Prostate gland (tissue), 2 donors: ENCODE measurements at regions not wholly inside any gene's neighbourhood (a gene's known extent, or its start where the extent isn't known, plus 50 kb on each side); places are given as distances from the start of the nearest gene placed in this dataset.

ENCODE experiments used
- DNase-seq: peaks from one replicate; pipeline ENCODE4 v3.0.0-alpha.2; 2019; ENCODE audit warnings: low spot score
- H3K27ac ChIP-seq, 2 donors: fragments of 200-600 bp; sonication (generic); 2 replicates each; pipeline ENCODE4 v1.5.1; 2017 to 2019
- H3K27me3 ChIP-seq: fragments of 200-600 bp; sonication (generic); replicated peaks from 2 replicates; pipeline ENCODE4 v1.5.1; 2019; ENCODE audit not compliant: insufficient read depth
- H3K36me3 ChIP-seq, 2 donors: fragments of 200-600 bp; sonication (generic); 1 replicate in 1 of 2; 2 replicates in 1 of 2; pipeline versions ENCODE4 v1.5.1 to v1.8.1; 2017 to 2019
- H3K4me1 ChIP-seq: fragments of 200-600 bp; sonication (generic); replicated peaks from 2 replicates; pipeline ENCODE4 v1.5.1; 2019
- H3K4me3 ChIP-seq, 2 donors: fragments of 200-600 bp; sonication (generic); 2 replicates each; pipeline ENCODE4 v1.5.1; 2017 to 2019
- H3K9me3 ChIP-seq: fragments of 200-600 bp; sonication (generic); 2 replicates; pipeline ENCODE4 v1.5.1; 2017
- CTCF ChIP-seq, 4 experiments: fragments of 200-600 bp in 2 of 4; fragments of 450-650 bp in 2 of 4; sonication (generic) in 2 of 4; IDR thresholded peaks; 1 replicate in 3 of 4; 2 replicates in 1 of 4; pipeline ENCODE4 v1.5.1; 2016 to 2019; ENCODE audit warnings: antibody characterized with exemption in 4 of 4, mild to moderate bottlenecking in 2 of 4, moderate library complexity in 2 of 4
- POLR2A ChIP-seq: fragments of 450-650 bp; IDR thresholded peaks from one replicate; pipeline ENCODE4 v1.6.1; 2016; ENCODE audit warnings: antibody characterized with exemption, mild to moderate bottlenecking
- POLR2AphosphoS5 ChIP-seq: sonication (generic); formaldehyde crosslinking; IDR thresholded peaks from one replicate; pipeline ENCODE4 v1.6.1; 2017; ENCODE audit warnings: antibody characterized with exemption
- WGBS: methylation state at CpG from one replicate; pipeline ENCODE4 v1.1.5; 2018; 5-methylcytosine and 5-hydroxymethylcytosine counted together
- intact Hi-C: fragments of 100-400 bp; cut with DNase I; formaldehyde crosslinking; loops from one replicate; pipeline ENCODE4 v1.14.2; 2022

DNA sequence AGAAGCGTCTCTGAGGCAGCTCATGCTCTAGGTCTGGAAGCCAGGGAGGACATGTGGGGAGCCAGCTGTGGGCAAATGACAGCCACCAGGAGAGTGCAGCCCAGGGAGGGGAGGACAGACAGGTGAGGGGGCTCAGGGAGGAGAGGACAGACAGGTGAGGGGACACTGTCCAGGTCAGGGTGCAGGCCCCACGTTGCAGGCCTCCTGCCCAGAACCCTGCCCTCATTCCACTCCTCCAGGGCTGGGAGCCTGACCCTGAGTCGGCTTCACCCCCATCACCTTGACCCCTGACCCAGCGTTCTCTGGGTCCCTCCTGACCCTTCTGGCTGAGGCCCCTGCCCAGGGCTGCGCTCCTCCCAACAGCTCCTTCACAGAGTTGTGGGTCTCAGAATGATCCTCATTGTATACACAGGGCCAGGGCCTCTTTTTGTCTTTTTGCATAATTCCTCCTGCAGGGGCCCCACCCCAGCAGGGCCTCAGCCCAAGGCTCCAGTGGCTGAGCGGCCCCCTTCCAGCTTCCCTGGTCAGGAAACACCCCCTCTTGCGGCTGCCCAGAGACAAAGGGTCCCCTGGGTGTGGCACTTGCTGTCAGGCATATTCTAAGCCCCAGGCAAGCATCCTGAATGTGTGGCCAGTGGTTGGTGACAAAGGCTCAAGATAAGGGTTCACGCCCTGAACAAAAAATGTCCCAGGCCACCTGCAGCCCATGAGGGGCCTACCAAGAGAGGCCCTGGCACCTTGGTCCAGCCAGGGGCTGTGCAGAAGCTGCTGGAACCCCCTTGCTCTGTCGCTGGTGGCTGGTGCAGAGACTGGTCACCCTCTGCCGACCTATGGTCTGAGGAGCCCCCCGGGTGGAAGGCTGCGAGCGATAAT is 853.0 kb downstream of the BRD1 start:
- DNase-seq = no peak
- H3K36me3 ChIP-seq = no peaks in the 10 kb centered on the region
- H3K27me3 ChIP-seq = peaks cover 7% of the 10 kb centered on the region
- 77% methylated on average over 13 of the region's 13 CpGs for WGBS
- no peak overlapping the region for H3K27ac ChIP-seq
- no peaks in the 10 kb centered on the region for H3K9me3 ChIP-seq
- H3K4me3 ChIP-seq = no peak overlapping the region
- TF ChIP-seq POLR2AphosphoS5 = no peak
- TF ChIP-seq POLR2A = no peak
- no peak for TF ChIP-seq CTCF (IDR thresholded peaks at IDR 0.05)
- intact Hi-C loops = no loop called here
- H3K4me1 ChIP-seq = no peaks in the 10 kb centered on the region

- H3K36me3 ChIP-seq = no peaks in the 10 kb centered on the region
- intact Hi-C loops = no loop called here
- no peak for TF ChIP-seq POLR2AphosphoS5
- no peak for TF ChIP-seq POLR2A
- TF ChIP-seq CTCF (IDR thresholded peaks at IDR 0.05) = no peak
- H3K27ac ChIP-seq = no peak overlapping the region
- WGBS = 60% methylated on average over 8 of the region's 8 CpGs
- no peak for DNase-seq
- no peak overlapping the region for H3K4me3 ChIP-seq
- H3K4me1 ChIP-seq = no peaks in the 10 kb centered on the region
- H3K9me3 ChIP-seq = no peaks in the 10 kb centered on the region
- peaks cover 6% of the 10 kb centered on the region for H3K27me3 ChIP-seq
These were observed 854.0 kb downstream of the BRD1 start for GRCh38 chr22:48973694-48974041.

DNA sequence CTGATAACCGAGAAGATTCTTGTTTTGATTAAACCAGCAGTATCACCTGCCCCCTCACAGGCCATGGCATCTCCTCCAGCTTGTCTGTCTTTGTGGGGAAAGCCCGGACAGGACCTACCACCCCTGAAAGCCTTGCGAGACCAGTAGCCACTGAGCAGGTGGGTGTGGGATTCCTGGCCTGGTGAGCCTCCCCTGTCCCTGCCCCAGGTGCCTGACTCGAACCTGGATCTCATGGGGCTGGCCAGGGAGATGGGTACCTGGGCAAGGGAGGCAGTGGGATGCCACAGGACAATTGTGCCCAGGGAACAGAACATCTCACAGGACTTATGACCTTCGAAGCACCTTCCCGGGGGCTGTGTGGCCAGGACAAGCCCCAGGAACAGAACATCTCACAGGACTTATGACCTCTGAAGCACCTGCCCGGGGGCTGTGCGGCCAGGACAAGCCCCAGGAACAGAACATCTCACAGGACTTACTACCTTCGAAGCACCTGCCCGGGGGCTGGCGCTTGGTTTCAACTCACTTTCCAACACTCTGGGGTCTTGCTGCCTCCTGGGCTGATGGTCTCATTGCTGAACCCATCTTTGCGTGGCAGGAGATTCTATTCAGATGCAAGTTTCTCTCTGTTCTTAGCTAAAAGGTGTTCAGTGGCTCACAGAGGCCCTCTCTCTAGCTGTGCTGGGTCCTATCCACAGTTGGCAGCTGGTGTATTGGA is 854.5 kb downstream of the BRD1 start:
- peak; percentile 2 for DNase-seq
- WGBS = 81% methylated on average over 12 of the region's 12 CpGs
- intact Hi-C loops = no loop called here
- Histone ChIP-seq H3K27me3 (peaks cover 2% of the 10 kb centered on the region), H3K27ac (no peak overlapping the region), H3K9me3 (no peaks in the 10 kb centered on the region), H3K36me3 (no peaks in the 10 kb centered on the region), H3K4me3 (no peak overlapping the region), H3K4me1 (no peaks in the 10 kb centered on the region)
- TF ChIP-seq POLR2AphosphoS5 = no peak
- no peak for TF ChIP-seq CTCF (IDR thresholded peaks at IDR 0.05)
- TF ChIP-seq POLR2A = no peak

DNA sequence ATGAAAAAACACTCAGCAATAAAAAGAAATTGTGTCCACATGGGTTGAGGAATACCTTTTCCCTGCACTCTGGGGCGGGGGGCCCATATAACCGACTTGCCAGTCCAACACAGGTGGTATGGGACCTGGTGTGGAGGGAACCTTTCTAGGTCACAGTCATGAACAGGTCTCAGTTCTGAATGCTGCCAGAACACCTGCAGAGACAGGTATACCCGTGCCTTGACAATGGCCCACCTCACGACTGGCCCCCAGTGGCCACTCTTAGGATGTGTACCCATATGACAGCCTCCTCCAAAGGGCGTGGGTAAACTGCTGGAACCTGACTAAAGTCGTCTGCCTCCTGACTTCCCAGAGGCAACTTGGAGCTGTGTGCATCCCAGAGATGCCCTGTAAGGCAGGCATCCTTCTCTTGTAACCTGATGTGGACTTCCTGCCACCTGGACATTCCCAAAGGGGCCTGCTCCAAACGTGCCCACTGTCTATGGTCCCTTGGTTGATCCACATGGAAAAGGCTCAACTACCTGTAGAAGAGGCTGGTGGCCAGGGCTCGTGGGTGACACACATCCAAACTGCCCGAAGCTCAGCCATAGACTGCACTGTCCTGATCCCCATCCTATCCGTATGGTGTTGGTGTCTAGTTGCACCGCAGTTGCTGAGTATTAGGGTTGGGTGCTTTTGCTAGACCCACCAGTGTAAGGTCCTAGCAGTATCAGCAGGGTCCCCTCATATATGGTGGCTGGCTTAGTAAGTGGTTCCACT is 859.3 kb downstream of the BRD1 start:
- H3K27me3 ChIP-seq = no peaks in the 10 kb centered on the region
- intact Hi-C loops = no loop called here
- no peaks in the 10 kb centered on the region for H3K4me1 ChIP-seq
- no peak overlapping the region for H3K27ac ChIP-seq
- no peaks in the 10 kb centered on the region for H3K36me3 ChIP-seq
- H3K4me3 ChIP-seq = no peak overlapping the region
- H3K9me3 ChIP-seq = no peaks in the 10 kb centered on the region
- WGBS = 44% methylated on average over 10 of the region's 11 CpGs
- TF ChIP-seq POLR2A (no peak), CTCF (IDR thresholded peaks at IDR 0.05) (peak in 3 of 4 experiments; percentile 30 to 47 (median 34))
- DNase-seq = peak; percentile 28
